Fibroblast of lung (primary cell): ENCODE measurements at regions not wholly inside any gene's neighbourhood (a gene's known extent, or its start where the extent isn't known, plus 50 kb on each side); places are given as distances from the start of the nearest gene placed in this dataset.

Source experiments
- DNase-seq, 2 donors: peaks; one replicate each; pipeline versions ENCODE4 v3.0.0 to v3.0.0-alpha.2; 2010; ENCODE audit warnings: low read depth in 2 of 2
- H2AFZ ChIP-seq: 2 replicates; pipeline ENCODE4 v1.5.1; 2012; ENCODE audit warnings: low read length, control low read depth, inconsistent platforms
- H3K27ac ChIP-seq: 2 replicates; pipeline ENCODE4 v1.5.1; 2011; ENCODE audit warnings: low read length, control low read depth; ENCODE audit not compliant: insufficient read depth
- H3K27me3 ChIP-seq: 2 replicates; pipeline ENCODE4 v1.5.1; 2011; ENCODE audit warnings: mild to moderate bottlenecking, low read length; ENCODE audit not compliant: control insufficient read depth, insufficient read depth
- H3K36me3 ChIP-seq: 2 replicates; pipeline ENCODE4 v1.5.1; 2011; ENCODE audit warnings: low read length; ENCODE audit not compliant: control insufficient read depth, insufficient read depth
- H3K4me1 ChIP-seq: 2 replicates; pipeline ENCODE4 v1.5.1; 2011; ENCODE audit warnings: low read length; ENCODE audit not compliant: control insufficient read depth, insufficient read depth; ENCODE audit errors: extremely low read depth
- H3K4me2 ChIP-seq: 2 replicates; pipeline ENCODE4 v1.5.1; 2011; ENCODE audit warnings: low read length, control low read depth; ENCODE audit not compliant: insufficient read depth; ENCODE audit errors: extremely low read depth
- H3K4me3 ChIP-seq, 4 experiments: fragments of 200-600 bp in 1 of 4; sonication (generic) in 1 of 4; replicated peaks in 1 of 4; 2 replicates each; pipeline ENCODE4 v1.5.1; 2011 to 2016; ENCODE audit warnings: low read length in 4 of 4, low read depth in 3 of 4, mild to moderate bottlenecking in 3 of 4, control low read depth in 2 of 4, inconsistent platforms in 1 of 4, mixed read lengths in 1 of 4; ENCODE audit not compliant: insufficient read depth in 1 of 4; ENCODE audit errors: control extremely low read depth in 1 of 4
- H3K79me2 ChIP-seq: 2 replicates; pipeline ENCODE4 v1.5.1; 2012; ENCODE audit warnings: mild to moderate bottlenecking, low read length, inconsistent platforms; ENCODE audit not compliant: control insufficient read depth, insufficient read depth
- H3K9ac ChIP-seq: 2 replicates; pipeline ENCODE4 v1.5.1; 2011; ENCODE audit warnings: mild to moderate bottlenecking, low read length, control low read depth; ENCODE audit not compliant: insufficient read depth
- H3K9me3 ChIP-seq: 2 replicates; pipeline ENCODE4 v1.5.1; 2012; ENCODE audit warnings: low read depth, low read length; ENCODE audit not compliant: control insufficient read depth, insufficient read depth
- H4K20me1 ChIP-seq: 2 replicates; pipeline ENCODE4 v1.5.1; 2011; ENCODE audit warnings: low read length; ENCODE audit not compliant: control insufficient read depth, insufficient read depth; ENCODE audit errors: extremely low read depth
- CTCF ChIP-seq, 2 donors: IDR thresholded peaks in 1 of 2; conservative IDR thresholded peaks in 1 of 2; 1 replicate in 1 of 2; 2 replicates in 1 of 2; pipeline ENCODE4 v1.5.1; 2011 to 2012; ENCODE audit warnings: low read length in 2 of 2, control low read depth in 1 of 2, inconsistent platforms in 1 of 2, low read depth in 1 of 2, mild to moderate bottlenecking in 1 of 2
- EZH2 ChIP-seq: IDR thresholded peaks from 2 replicates; pipeline ENCODE4 v1.5.1; 2012; ENCODE audit warnings: low read length, control low read depth, mild to moderate bottlenecking; ENCODE audit errors: missing control alignments

- H3K4me3 ChIP-seq, result no peak overlapping the region
Observed at GRCh38 chr2:103526757-103527156, 764.9 kb downstream of the TMEM182 start.

GRCh38 chr2:103527278-103527677, 765.4 kb downstream of the TMEM182 start:
- Histone ChIP-seq H3K27me3 (no peaks in the 10 kb centered on the region), H3K9ac (no peak overlapping the region), H3K4me1 (no peaks in the 10 kb centered on the region), H3K79me2 (no peaks in the 10 kb centered on the region), H3K4me2 (no peak overlapping the region), H2AFZ (no peak overlapping the region), H4K20me1 (no peaks in the 10 kb centered on the region), H3K36me3 (no peaks in the 10 kb centered on the region), H3K4me3 (no peak overlapping the region), H3K9me3 (no peaks in the 10 kb centered on the region), H3K27ac (no peak overlapping the region)
- TF ChIP-seq CTCF (conservative IDR thresholded peaks at IDR 0.05 in 1 of 2, IDR thresholded peaks at IDR 0.05 in 1 of 2; ENCODE audit: low read depth in 1 of 2, low read length in 2 of 2), result no peak
- TF ChIP-seq EZH2, result no peak
- no peak for DNase-seq

More at GRCh38 chr2:103526757-103527156, 764.9 kb downstream of the TMEM182 start:
- no peaks in the 10 kb centered on the region for H3K36me3 ChIP-seq
- no peaks in the 10 kb centered on the region for H3K27me3 ChIP-seq
- no peak overlapping the region for H3K9ac ChIP-seq
- TF ChIP-seq EZH2 (no peak), CTCF (conservative IDR thresholded peaks at IDR 0.05 in 1 of 2, IDR thresholded peaks at IDR 0.05 in 1 of 2; ENCODE audit: low read depth in 1 of 2, low read length in 2 of 2) (no peak)
- H3K9me3 ChIP-seq, result no peaks in the 10 kb centered on the region
- H4K20me1 ChIP-seq, result no peaks in the 10 kb centered on the region
- no peaks in the 10 kb centered on the region for H3K79me2 ChIP-seq
- no peak overlapping the region for H2AFZ ChIP-seq
- no peak overlapping the region for H3K27ac ChIP-seq
- H3K4me2 ChIP-seq, result no peak overlapping the region
- DNase-seq, result no peak
- no peaks in the 10 kb centered on the region for H3K4me1 ChIP-seq

GRCh38 chr2:103529798-103530502, 768.1 kb downstream of the TMEM182 start:
- Histone ChIP-seq H3K4me1 (no peaks in the 10 kb centered on the region), H3K9me3 (no peaks in the 10 kb centered on the region), H3K36me3 (no peaks in the 10 kb centered on the region), H3K4me3 (no peak overlapping the region), H3K9ac (no peak overlapping the region), H3K27me3 (no peaks in the 10 kb centered on the region), H2AFZ (no peak overlapping the region), H3K27ac (no peak overlapping the region), H3K4me2 (no peak overlapping the region), H3K79me2 (no peaks in the 10 kb centered on the region), H4K20me1 (no peaks in the 10 kb centered on the region)
- DNase-seq, result no peak
- TF ChIP-seq CTCF (conservative IDR thresholded peaks at IDR 0.05 in 1 of 2, IDR thresholded peaks at IDR 0.05 in 1 of 2; ENCODE audit: low read depth in 1 of 2, low read length in 2 of 2) (no peak), EZH2 (no peak)
